ENCODE measurements at regions not wholly inside any gene's neighbourhood (a gene's known extent, or its start where the extent isn't known, plus 50 kb on each side); places are given as distances from the start of the nearest gene placed in this dataset.

DNA sequence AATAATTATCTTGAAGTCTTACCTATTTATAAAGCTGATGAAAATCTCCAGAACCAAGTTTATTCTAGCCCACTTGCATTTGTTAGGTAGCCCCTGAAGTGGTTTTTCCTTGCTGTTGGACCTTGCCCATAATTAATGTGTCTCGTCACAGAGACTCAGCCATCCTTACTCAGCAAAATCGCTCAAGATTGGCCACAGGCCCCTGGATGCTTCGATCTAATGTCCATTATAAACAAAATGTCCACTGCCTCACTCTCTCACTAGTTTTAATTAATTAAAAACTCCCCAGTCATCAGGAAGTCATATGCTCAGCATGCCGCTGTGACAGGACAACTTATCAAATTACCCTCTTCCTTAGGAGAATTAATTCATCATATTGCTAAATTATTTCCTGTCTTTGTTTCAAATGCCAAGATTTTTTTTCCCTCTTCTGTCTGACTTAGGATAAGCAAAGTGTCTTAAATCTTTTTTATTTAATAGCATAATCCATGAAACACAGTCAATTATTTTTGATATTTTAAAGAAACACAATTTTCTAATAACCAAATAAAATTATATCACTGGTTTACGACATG lies 126.8 kb upstream of the PCLO start:
- H3K4me2 ChIP-seq (ENCODE audit: low read length): no peak overlapping the region
- H3K4me3 ChIP-seq (ENCODE audit: low read length): no peak overlapping the region
- H2AFZ ChIP-seq (ENCODE audit: low read depth, low read length): no peak overlapping the region
- H3K4me1 ChIP-seq (ENCODE audit: low read length): no peaks in the 10 kb centered on the region
- H4K20me1 ChIP-seq (ENCODE audit: insufficient read depth, low read length): no peaks in the 10 kb centered on the region
- H3K27me3 ChIP-seq (ENCODE audit: low read depth, low read length): no peaks in the 10 kb centered on the region
- TF ChIP-seq EZH2phosphoT487 (IDR thresholded peaks at IDR 0.05; ENCODE audit: low read depth): no peak
- no peak overlapping the region for H3K9ac ChIP-seq (ENCODE audit: low read length)
- H3K36me3 ChIP-seq (replicated peaks; ENCODE audit: low read depth, low read length): no peaks in the 10 kb centered on the region
- no peaks in the 10 kb centered on the region for H3K9me3 ChIP-seq (ENCODE audit: insufficient read depth, low read length)
- no peak overlapping the region for H3K27ac ChIP-seq (ENCODE audit: low read length)
- no peaks in the 10 kb centered on the region for H3K79me2 ChIP-seq (ENCODE audit: low read length)

GRCh38 chr7:83280671-83281070 lies 118.0 kb upstream of the PCLO start:
- Histone ChIP-seq H3K4me3 (ENCODE audit: low read length) (no peak overlapping the region), H3K36me3 (replicated peaks; ENCODE audit: low read depth, low read length) (no peaks in the 10 kb centered on the region), H3K4me2 (ENCODE audit: low read length) (no peak overlapping the region), H2AFZ (ENCODE audit: low read depth, low read length) (no peak overlapping the region), H3K4me1 (ENCODE audit: low read length) (no peaks in the 10 kb centered on the region), H3K9ac (ENCODE audit: low read length) (no peak overlapping the region), H3K27ac (ENCODE audit: low read length) (no peak overlapping the region), H3K27me3 (ENCODE audit: low read depth, low read length) (no peaks in the 10 kb centered on the region), H4K20me1 (ENCODE audit: insufficient read depth, low read length) (no peaks in the 10 kb centered on the region), H3K9me3 (ENCODE audit: insufficient read depth, low read length) (no peaks in the 10 kb centered on the region), H3K79me2 (ENCODE audit: low read length) (no peaks in the 10 kb centered on the region)
- TF ChIP-seq EZH2phosphoT487 (IDR thresholded peaks at IDR 0.05; ENCODE audit: low read depth) (no peak), CTCF (IDR thresholded peaks at IDR 0.05; ENCODE audit: low read depth, low read length) (no peak)

DNA sequence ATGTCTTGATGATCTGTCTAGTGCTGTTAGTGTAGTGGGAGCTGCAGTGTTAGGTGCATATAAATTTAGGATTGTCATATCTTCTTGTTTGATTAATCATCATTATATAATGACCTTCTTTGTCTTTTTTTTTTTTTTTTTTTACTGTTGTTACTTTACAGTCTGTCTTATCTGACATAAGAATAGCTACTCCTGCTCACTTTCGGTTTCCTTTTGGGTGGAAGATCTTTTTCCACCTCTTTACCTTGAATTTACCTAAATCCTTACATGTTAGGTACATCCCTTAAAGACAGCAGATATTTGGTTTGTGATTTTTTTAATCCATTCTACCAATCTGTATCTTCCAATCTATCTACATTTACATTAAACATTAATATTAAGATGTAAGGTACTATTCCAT lies 113.6 kb upstream of the PCLO start:
- TF ChIP-seq EZH2phosphoT487 (IDR thresholded peaks at IDR 0.05; ENCODE audit: low read depth): no peak
- no peak for TF ChIP-seq CTCF (IDR thresholded peaks at IDR 0.05; ENCODE audit: low read depth, low read length)

DNA sequence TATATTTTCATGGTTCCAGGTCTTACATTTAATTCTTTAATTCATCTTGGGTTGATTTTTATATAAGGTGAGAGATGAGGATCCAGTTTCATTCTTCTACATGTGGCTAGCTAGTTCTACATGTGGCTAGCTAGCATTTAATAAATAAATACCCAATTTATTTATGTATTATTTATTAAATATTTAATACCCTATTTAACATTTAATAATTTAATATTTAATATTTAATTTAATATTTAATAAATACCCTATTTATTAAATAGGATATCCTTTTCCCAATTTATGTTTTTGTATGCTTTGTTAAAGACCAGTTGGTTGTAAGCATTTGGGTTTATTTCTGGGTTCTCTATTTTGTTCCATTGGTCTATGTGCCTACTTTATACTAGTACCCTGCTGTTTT lies 111.0 kb upstream of the PCLO start:
- TF ChIP-seq CTCF (IDR thresholded peaks at IDR 0.05; ENCODE audit: low read depth, low read length): no peak
- TF ChIP-seq EZH2phosphoT487 (IDR thresholded peaks at IDR 0.05; ENCODE audit: low read depth): no peak
- H4K20me1 ChIP-seq (ENCODE audit: insufficient read depth, low read length): no peaks in the 10 kb centered on the region
- no peak overlapping the region for H3K4me2 ChIP-seq (ENCODE audit: low read length)

More for the DNA sequence above, 113.6 kb upstream of the PCLO start:
- no peaks in the 10 kb centered on the region for H4K20me1 ChIP-seq (ENCODE audit: insufficient read depth, low read length)
- H3K27me3 ChIP-seq (ENCODE audit: low read depth, low read length): no peaks in the 10 kb centered on the region
- no peak overlapping the region for H3K27ac ChIP-seq (ENCODE audit: low read length)
- H3K36me3 ChIP-seq (replicated peaks; ENCODE audit: low read depth, low read length): no peaks in the 10 kb centered on the region
- H3K4me1 ChIP-seq (ENCODE audit: low read length): no peaks in the 10 kb centered on the region
- no peak overlapping the region for H3K4me3 ChIP-seq (ENCODE audit: low read length)
- no peak overlapping the region for H2AFZ ChIP-seq (ENCODE audit: low read depth, low read length)
- H3K4me2 ChIP-seq (ENCODE audit: low read length): no peak overlapping the region
- H3K79me2 ChIP-seq (ENCODE audit: low read length): no peaks in the 10 kb centered on the region
- no peaks in the 10 kb centered on the region for H3K9me3 ChIP-seq (ENCODE audit: insufficient read depth, low read length)
- H3K9ac ChIP-seq (ENCODE audit: low read length): no peak overlapping the region

More for the DNA sequence above, 111.0 kb upstream of the PCLO start:
- Histone ChIP-seq H3K9me3 (ENCODE audit: insufficient read depth, low read length) (no peaks in the 10 kb centered on the region), H3K9ac (ENCODE audit: low read length) (no peak overlapping the region), H3K27me3 (ENCODE audit: low read depth, low read length) (no peaks in the 10 kb centered on the region), H3K36me3 (replicated peaks; ENCODE audit: low read depth, low read length) (no peaks in the 10 kb centered on the region), H2AFZ (ENCODE audit: low read depth, low read length) (no peak overlapping the region), H3K4me1 (ENCODE audit: low read length) (peaks cover 11% of the 10 kb centered on the region), H3K27ac (ENCODE audit: low read length) (no peak overlapping the region), H3K4me3 (ENCODE audit: low read length) (no peak overlapping the region), H3K79me2 (ENCODE audit: low read length) (no peaks in the 10 kb centered on the region)
